ENCODE measurements at regions not wholly inside any gene's neighbourhood (a gene's known extent, or its start where the extent isn't known, plus 50 kb on each side); places are given as distances from the start of the nearest gene placed in this dataset.

DNA sequence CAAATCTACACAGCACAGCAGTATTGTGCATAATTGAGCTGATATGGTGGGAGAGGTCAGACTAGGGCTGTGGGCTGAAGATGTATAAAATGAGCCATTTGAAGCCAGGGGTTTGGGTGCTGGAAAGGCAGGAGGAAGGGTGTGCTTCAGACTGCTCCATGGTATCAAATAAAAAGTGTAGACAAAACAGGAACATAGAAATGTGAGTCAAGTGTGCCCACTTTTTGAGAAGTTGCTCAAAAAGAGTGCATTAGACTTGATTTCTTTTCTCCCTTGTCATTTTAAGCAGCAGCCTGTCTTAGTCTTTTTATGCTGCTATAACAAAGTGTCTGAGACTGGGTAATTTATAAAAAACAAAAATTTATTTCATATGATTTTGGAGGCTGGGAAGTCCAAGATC, 55.8 kb upstream of the ZFAND5 start:
- Mint-ChIP-seq H3K27ac (ENCODE audit: low read depth, unreplicated experiment) (no peak overlapping the region), H3K4me1 (ENCODE audit: insufficient read depth, unreplicated experiment) (no peaks in the 10 kb centered on the region), H3K36me3 (ENCODE audit: insufficient read depth, unreplicated experiment) (no peaks in the 10 kb centered on the region), H3K9me3 (ENCODE audit: unreplicated experiment) (no peaks in the 10 kb centered on the region), H3K4me3 (ENCODE audit: unreplicated experiment) (no peak overlapping the region), H3K27me3 (ENCODE audit: insufficient read depth, unreplicated experiment) (no peaks in the 10 kb centered on the region)
- ChIA-PET CTCF (interaction anchor here (0.6 kb wide), 1 partner anchor 149 kb away, joined by 4 read pairs; no protein-coding TSS in a partner anchor), POLR2A (interaction anchor here (1.1 kb wide), 1 partner anchor 56 kb away, joined by 4 read pairs; the partner anchor contains the start of gene ZFAND5)
- no peak for DNase-seq (ENCODE audit: unreplicated experiment)
- BruUV-seq (replicated peaks) = no TSS peak
- intact Hi-C loops (cut with micrococcal nuclease) = no loop called here
- TF ChIP-seq, protein P1, sequence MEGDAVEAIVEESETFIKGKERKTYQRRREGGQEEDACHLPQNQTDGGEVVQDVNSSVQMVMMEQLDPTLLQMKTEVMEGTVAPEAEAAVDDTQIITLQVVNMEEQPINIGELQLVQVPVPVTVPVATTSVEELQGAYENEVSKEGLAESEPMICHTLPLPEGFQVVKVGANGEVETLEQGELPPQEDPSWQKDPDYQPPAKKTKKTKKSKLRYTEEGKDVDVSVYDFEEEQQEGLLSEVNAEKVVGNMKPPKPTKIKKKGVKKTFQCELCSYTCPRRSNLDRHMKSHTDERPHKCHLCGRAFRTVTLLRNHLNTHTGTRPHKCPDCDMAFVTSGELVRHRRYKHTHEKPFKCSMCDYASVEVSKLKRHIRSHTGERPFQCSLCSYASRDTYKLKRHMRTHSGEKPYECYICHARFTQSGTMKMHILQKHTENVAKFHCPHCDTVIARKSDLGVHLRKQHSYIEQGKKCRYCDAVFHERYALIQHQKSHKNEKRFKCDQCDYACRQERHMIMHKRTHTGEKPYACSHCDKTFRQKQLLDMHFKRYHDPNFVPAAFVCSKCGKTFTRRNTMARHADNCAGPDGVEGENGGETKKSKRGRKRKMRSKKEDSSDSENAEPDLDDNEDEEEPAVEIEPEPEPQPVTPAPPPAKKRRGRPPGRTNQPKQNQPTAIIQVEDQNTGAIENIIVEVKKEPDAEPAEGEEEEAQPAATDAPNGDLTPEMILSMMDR (IDR thresholded peaks at IDR 0.05; ENCODE audit: unreplicated experiment) = no peak

DNA sequence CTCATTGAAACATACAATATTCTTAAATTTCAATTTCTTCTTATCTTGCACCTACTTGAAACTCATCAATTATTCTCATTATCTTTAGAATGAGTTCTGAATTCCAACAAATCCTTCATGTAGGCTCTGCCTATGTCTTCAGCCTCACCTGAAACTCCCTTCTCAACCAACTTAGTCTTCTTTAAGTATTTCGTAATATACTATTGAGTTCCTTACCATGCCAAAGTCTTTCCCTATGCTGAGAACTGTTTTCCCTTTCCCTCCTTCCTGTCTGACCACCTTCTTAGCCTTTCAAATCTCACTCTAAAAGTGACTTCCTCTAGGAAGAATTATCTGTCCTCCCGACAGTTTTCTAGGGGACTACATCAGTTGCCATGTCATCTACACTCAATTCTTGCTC, 50.9 kb upstream of the ZFAND5 start:
- H3K27ac Mint-ChIP-seq (ENCODE audit: low read depth, unreplicated experiment) = no peak overlapping the region
- no peak overlapping the region for H3K4me3 Mint-ChIP-seq (ENCODE audit: unreplicated experiment)
- H3K9me3 Mint-ChIP-seq (ENCODE audit: unreplicated experiment) = no peaks in the 10 kb centered on the region
- BruUV-seq (replicated peaks) = no TSS peak
- H3K27me3 Mint-ChIP-seq (ENCODE audit: insufficient read depth, unreplicated experiment) = no peaks in the 10 kb centered on the region
- TF ChIP-seq, protein P1 (IDR thresholded peaks at IDR 0.05; ENCODE audit: unreplicated experiment) = no peak
- no peaks in the 10 kb centered on the region for H3K4me1 Mint-ChIP-seq (ENCODE audit: insufficient read depth, unreplicated experiment)
- DNase-seq (ENCODE audit: unreplicated experiment) = no peak
- ChIA-PET CTCF (no interaction called here), POLR2A (no interaction called here)
- H3K36me3 Mint-ChIP-seq (ENCODE audit: insufficient read depth, unreplicated experiment) = peaks cover 6% of the 10 kb centered on the region
- intact Hi-C loops (cut with micrococcal nuclease) = no loop called here

DNA sequence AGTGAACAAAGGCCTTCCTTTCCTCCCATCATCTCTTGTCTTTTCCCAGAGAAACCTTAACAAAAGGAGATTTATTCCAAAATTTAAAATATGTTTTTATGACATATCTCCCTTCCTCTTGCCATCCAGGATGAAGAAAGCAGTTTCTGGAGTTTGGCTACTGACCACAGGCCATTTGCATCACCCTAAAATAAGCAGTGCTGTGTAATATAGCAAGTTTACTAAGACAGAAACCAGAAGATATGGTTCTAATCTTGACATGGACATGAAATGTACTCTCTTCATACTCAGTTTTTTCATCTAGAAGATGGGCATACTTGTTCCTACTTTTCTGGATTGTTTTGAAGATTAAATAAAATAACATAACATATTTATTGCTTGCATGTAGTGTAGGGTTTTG, 50.2 kb upstream of the ZFAND5 start:
- CTCF ChIA-PET = no interaction called here
- intact Hi-C loops (cut with micrococcal nuclease) = no loop called here
- TF ChIP-seq, protein P1 (IDR thresholded peaks at IDR 0.05; ENCODE audit: unreplicated experiment) = no peak
- H3K9me3 Mint-ChIP-seq (ENCODE audit: unreplicated experiment) = no peaks in the 10 kb centered on the region
- no peaks in the 10 kb centered on the region for H3K4me1 Mint-ChIP-seq (ENCODE audit: insufficient read depth, unreplicated experiment)
- no peak overlapping the region for H3K27ac Mint-ChIP-seq (ENCODE audit: low read depth, unreplicated experiment)
- POLR2A ChIA-PET = interaction anchor here (1.2 kb wide), 1 partner anchor 14 kb away, joined by 3 read pairs; no protein-coding TSS in a partner anchor
- BruUV-seq (replicated peaks) = no TSS peak
- H3K27me3 Mint-ChIP-seq (ENCODE audit: insufficient read depth, unreplicated experiment) = no peaks in the 10 kb centered on the region
- H3K36me3 Mint-ChIP-seq (ENCODE audit: insufficient read depth, unreplicated experiment) = peaks cover 6% of the 10 kb centered on the region
- no peak for DNase-seq (ENCODE audit: unreplicated experiment)
- H3K4me3 Mint-ChIP-seq (ENCODE audit: unreplicated experiment) = no peak overlapping the region
